Activated CD4-positive, alpha-beta T cell treated with anti-CD3 and anti-CD28 coated beads, Interleukin-2, amount 50 U/mL, for 24 hours (primary cell): ENCODE measurements at regions not wholly inside any gene's neighbourhood (a gene's known extent, or its start where the extent isn't known, plus 50 kb on each side); places are given as distances from the start of the nearest gene placed in this dataset.

ENCODE experiments used
- DNase-seq, 2 donors: peaks; one replicate each; pipeline ENCODE4 v3.0.0-alpha.2; 2020; ENCODE audit warnings: low read depth in 1 of 2, low spot score in 1 of 2

GRCh38 chr5:39497322-39497721, 72.5 kb upstream of the DAB2 start:
- DNase-seq = no peak

GRCh38 chr5:39495227-39495626, 70.4 kb upstream of the DAB2 start:
- no peak for DNase-seq

- no peak for DNase-seq
These were observed 69.8 kb upstream of the DAB2 start for GRCh38 chr5:39494534-39494933.

GRCh38 chr5:39494107-39494510, 69.3 kb upstream of the DAB2 start:
- no peak for DNase-seq

- no peak for DNase-seq
These were observed 66.4 kb upstream of the DAB2 start for GRCh38 chr5:39491210-39491609.

GRCh38 chr5:39489263-39489662, 64.5 kb upstream of the DAB2 start:
- DNase-seq = no peak

GRCh38 chr5:39486790-39487189, 62.0 kb upstream of the DAB2 start:
- DNase-seq = no peak

GRCh38 chr5:39486361-39486760, 61.6 kb upstream of the DAB2 start:
- DNase-seq = no peak

- DNase-seq = no peak
These were observed 60.3 kb upstream of the DAB2 start for GRCh38 chr5:39485079-39485478.

GRCh38 chr5:39484673-39485072, 59.9 kb upstream of the DAB2 start:
- no peak for DNase-seq

GRCh38 chr5:39482098-39482497, 57.3 kb upstream of the DAB2 start:
- no peak for DNase-seq

- no peak for DNase-seq
These were observed 54.8 kb upstream of the DAB2 start for GRCh38 chr5:39479537-39479936.

GRCh38 chr5:39478863-39479262, 54.1 kb upstream of the DAB2 start:
- DNase-seq = no peak

- no peak for DNase-seq
These were observed 52.1 kb upstream of the DAB2 start for GRCh38 chr5:39476843-39477220.

GRCh38 chr5:39475881-39476842, 51.4 kb upstream of the DAB2 start:
- no peak for DNase-seq

GRCh38 chr5:39475159-39475571, 50.4 kb upstream of the DAB2 start:
- DNase-seq = no peak
